Ascending aorta (tissue), 2 donors: ENCODE measurements at regions not wholly inside any gene's neighbourhood (a gene's known extent, or its start where the extent isn't known, plus 50 kb on each side); places are given as distances from the start of the nearest gene placed in this dataset.

Source experiments
- DNase-seq, 2 donors: peaks; one replicate each; pipeline ENCODE4 v3.0.0-alpha.2; 2019; ENCODE audit warnings: low spot score in 2 of 2
- H3K27ac ChIP-seq, 2 donors: fragments of 200-600 bp; sonication (generic); one replicate each; pipeline ENCODE4 v1.5.1; 2016 to 2017; ENCODE audit warnings: mild to moderate bottlenecking in 1 of 2
- H3K27me3 ChIP-seq: fragments of 200-600 bp; sonication (generic); one replicate; pipeline ENCODE4 v1.5.1; 2017
- H3K36me3 ChIP-seq, 2 donors: fragments of 200-600 bp; sonication (generic); one replicate each; pipeline ENCODE4 v1.5.1; 2016
- H3K4me1 ChIP-seq, 2 donors: fragments of 200-600 bp; sonication (generic); one replicate each; pipeline ENCODE4 v1.5.1; 2016 to 2017; ENCODE audit warnings: mild to moderate bottlenecking in 1 of 2
- H3K4me3 ChIP-seq, 2 donors: fragments of 200-600 bp; sonication (generic); one replicate each; pipeline ENCODE4 v1.5.1; 2016 to 2017; ENCODE audit warnings: mild to moderate bottlenecking in 1 of 2
- H3K9me3 ChIP-seq, 2 donors: fragments of 200-600 bp; sonication (generic); one replicate each; pipeline ENCODE4 v1.5.1; 2016
- CTCF ChIP-seq, 3 experiments: fragments of 200-600 bp in 2 of 3; fragments of 450-650 bp in 1 of 3; sonication (generic) in 2 of 3; IDR thresholded peaks; one replicate each; pipeline ENCODE4 v1.5.1; 2016 to 2019; ENCODE audit warnings: antibody characterized with exemption in 3 of 3, mild to moderate bottlenecking in 1 of 3, moderate library complexity in 1 of 3
- intact Hi-C: fragments of 100-400 bp; cut with DNase I; formaldehyde crosslinking; loops from one replicate; pipeline ENCODE4 v1.15.1; 2023

GRCh38 chr3:64316971-64317370 lies 91.7 kb upstream of the PRICKLE2 start:
- Histone ChIP-seq H3K4me3 (no peak overlapping the region), H3K27ac (no peak overlapping the region), H3K4me1 (no peaks in the 10 kb centered on the region), H3K9me3 (no peaks in the 10 kb centered on the region), H3K27me3 (no peaks in the 10 kb centered on the region), H3K36me3 (no peaks in the 10 kb centered on the region)
- no peak for DNase-seq
- no peak for TF ChIP-seq CTCF (IDR thresholded peaks at IDR 0.05)
- intact Hi-C loops, result no loop called here

- no peaks in the 10 kb centered on the region for H3K4me1 ChIP-seq
- H3K4me3 ChIP-seq, result no peak overlapping the region
- H3K9me3 ChIP-seq, result no peaks in the 10 kb centered on the region
- TF ChIP-seq CTCF (IDR thresholded peaks at IDR 0.05), result no peak
- intact Hi-C loops, result no loop called here
- H3K27me3 ChIP-seq, result no peaks in the 10 kb centered on the region
- no peaks in the 10 kb centered on the region for H3K36me3 ChIP-seq
- no peak for DNase-seq
- H3K27ac ChIP-seq, result no peak overlapping the region
Observed at GRCh38 chr3:64311424-64312061, 86.3 kb upstream of the PRICKLE2 start.

- Histone ChIP-seq H3K36me3 (no peaks in the 10 kb centered on the region), H3K4me3 (no peak overlapping the region), H3K4me1 (no peaks in the 10 kb centered on the region), H3K9me3 (no peaks in the 10 kb centered on the region), H3K27ac (no peak overlapping the region), H3K27me3 (no peaks in the 10 kb centered on the region)
- intact Hi-C loops, result no loop called here
- no peak for DNase-seq
- TF ChIP-seq CTCF (IDR thresholded peaks at IDR 0.05), result no peak
Observed at GRCh38 chr3:64308931-64309330, 83.7 kb upstream of the PRICKLE2 start.

- no peak for TF ChIP-seq CTCF (IDR thresholded peaks at IDR 0.05)
- H3K27ac ChIP-seq, result no peak overlapping the region
- H3K27me3 ChIP-seq, result no peaks in the 10 kb centered on the region
- no peak overlapping the region for H3K4me3 ChIP-seq
- DNase-seq, result no peak
- H3K4me1 ChIP-seq, result no peaks in the 10 kb centered on the region
- no peaks in the 10 kb centered on the region for H3K36me3 ChIP-seq
- intact Hi-C loops, result no loop called here
- no peaks in the 10 kb centered on the region for H3K9me3 ChIP-seq
Observed at GRCh38 chr3:64306745-64307144, 81.5 kb upstream of the PRICKLE2 start.

- no peak for DNase-seq
- TF ChIP-seq CTCF (IDR thresholded peaks at IDR 0.05), result no peak
- intact Hi-C loops, result no loop called here
- Histone ChIP-seq H3K4me3 (no peak overlapping the region), H3K4me1 (no peaks in the 10 kb centered on the region), H3K36me3 (no peaks in the 10 kb centered on the region), H3K27ac (no peak overlapping the region), H3K9me3 (no peaks in the 10 kb centered on the region), H3K27me3 (no peaks in the 10 kb centered on the region)
Observed at GRCh38 chr3:64305731-64306130, 80.5 kb upstream of the PRICKLE2 start.
